K562 (cell line): ENCODE measurements at regions not wholly inside any gene's neighbourhood (a gene's known extent, or its start where the extent isn't known, plus 50 kb on each side); places are given as distances from the start of the nearest gene placed in this dataset.

Experiments
- ATAC-seq: fragments of 200-7000 bp; cut with Tn5 transposase; 3 replicates; pipeline ENCODE4 v1.9.1; 2020; ENCODE audit warnings: moderate library complexity
- BruUV-seq: library from RNA; stranded (reverse); fragments of 400-500 nt; replicated peaks from 2 replicates; lab custom pipeline; 2021; lab: Mats Ljungman, UMichigan
- CTCF ChIA-PET: fragments of 300-600 bp; formaldehyde crosslinking; extraction: SDS; loops from one replicate; lab custom pipeline; 2021; ENCODE audit warnings: low intra/inter-chr PET ratio; lab: Yijun Ruan, JAX
- POLR2A ChIA-PET: fragments of 300-600, 350-650 bp; sonication (Branson Sonifier 250); formaldehyde crosslinking; extraction: SDS; loops from one replicate; lab custom pipeline; 2021; ENCODE audit warnings: antibody characterized with exemption, inconsistent platforms; lab: Yijun Ruan, JAX
- DNase-seq, 4 experiments: peaks; one replicate each; pipeline versions ENCODE4 v3.0.0 to v3.0.0-alpha.2; 2011 to 2018; ENCODE audit warnings: low spot score in 3 of 4, mixed read lengths in 3 of 4; ENCODE audit errors: extremely low read depth in 1 of 4
- FAIRE-seq: peaks from 2 replicates; lab custom pipeline; 2011; peaks lifted over from hg19 to GRCh38; lab: Jason Lieb, UNC
- H2AFZ ChIP-seq: 2 replicates; pipeline ENCODE4 v1.6.0; 2011; ENCODE audit warnings: low read depth, low read length, control low read depth, inconsistent platforms
- H3K27ac ChIP-seq: fragments of 200-600 bp; 3 replicates; pipeline ENCODE4 v1.8.0; 2011; ENCODE audit warnings: low read depth, mild to moderate bottlenecking, control low read depth, inconsistent platforms, low read length, moderate library complexity, mixed read lengths; ENCODE audit errors: extremely low read depth
- H3K27me3 ChIP-seq, 2 experiments: fragments of 300-600 bp in 1 of 2; 2 replicates in 1 of 2; 3 replicates in 1 of 2; pipeline versions ENCODE4 v1.6.0 to v1.8.0; 2011; ENCODE audit warnings: inconsistent platforms in 2 of 2, low read length in 2 of 2, mild to moderate bottlenecking in 1 of 2, mixed read lengths in 1 of 2, moderate library complexity in 1 of 2; ENCODE audit not compliant: control insufficient read depth in 2 of 2, insufficient read depth in 2 of 2
- H3K36me3 ChIP-seq: fragments of 300-600 bp; 3 replicates; pipeline ENCODE4 v1.8.0; 2011; ENCODE audit warnings: mild to moderate bottlenecking, low read length, inconsistent platforms; ENCODE audit not compliant: control insufficient read depth, insufficient read depth
- H3K4me1 ChIP-seq, 2 experiments: fragments of 200-600 bp in 1 of 2; replicated peaks in 1 of 2; 2 replicates in 1 of 2; 3 replicates in 1 of 2; pipeline versions ENCODE4 v1.5.1 to v1.8.0; 2011; ENCODE audit warnings: inconsistent platforms in 2 of 2, low read length in 2 of 2, mild to moderate bottlenecking in 1 of 2, mixed read lengths in 1 of 2, moderate library complexity in 1 of 2; ENCODE audit not compliant: control insufficient read depth in 2 of 2, insufficient read depth in 2 of 2
- H3K4me2 ChIP-seq: 2 replicates; pipeline ENCODE4 v1.6.1; 2011; ENCODE audit warnings: low read length, control low read depth, inconsistent platforms, mixed read lengths; ENCODE audit not compliant: insufficient read depth
- H3K4me3 ChIP-seq: fragments of 200-600 bp; sonication (generic), shearing (Covaris generic); 2 replicates; pipeline ENCODE4 v1.5.1; 2016; ENCODE audit warnings: control low read depth, inconsistent platforms
- H3K79me2 ChIP-seq: fragments of 200-600 bp; 3 replicates; pipeline ENCODE4 v1.8.0; 2011; ENCODE audit warnings: low read length, inconsistent platforms; ENCODE audit not compliant: control insufficient read depth, insufficient read depth
- H3K9ac ChIP-seq, 2 experiments: 2 replicates each; pipeline versions ENCODE4 v1.6.0 to v1.6.1; 2011; ENCODE audit warnings: low read depth in 2 of 2, low read length in 2 of 2, control low read depth in 1 of 2, inconsistent platforms in 1 of 2, mild to moderate bottlenecking in 1 of 2, mixed read lengths in 1 of 2; ENCODE audit not compliant: insufficient read depth in 1 of 2
- H3K9me1 ChIP-seq: one replicate; pipeline ENCODE4 v1.6.0; 2011; ENCODE audit warnings: inconsistent platforms, mild to moderate bottlenecking, low read length, moderate library complexity; ENCODE audit not compliant: control insufficient read depth, insufficient read depth
- H3K9me3 ChIP-seq: replicated peaks from 2 replicates; pipeline ENCODE4 v1.5.1; 2011; ENCODE audit warnings: low read depth, low read length, inconsistent platforms; ENCODE audit not compliant: control insufficient read depth, insufficient read depth
- H4K20me1 ChIP-seq: replicated peaks from 2 replicates; pipeline ENCODE4 v1.6.1; 2011; ENCODE audit warnings: low read length, inconsistent platforms, mixed read lengths; ENCODE audit not compliant: control insufficient read depth, insufficient read depth
- ARHGAP35 ChIP-seq: fragments of 450-650 bp; IDR thresholded peaks from 2 replicates; pipeline ENCODE4 v1.6.1; 2018; ENCODE audit not compliant: partially characterized antibody
- BCOR ChIP-seq: fragments of 450-650 bp; IDR thresholded peaks from 2 replicates; pipeline ENCODE4 v1.6.1; 2016
- EP400 ChIP-seq: fragments of 450-650 bp; IDR thresholded peaks from 2 replicates; pipeline ENCODE4 v1.6.1; 2017; ENCODE audit warnings: antibody characterized with exemption, mild to moderate bottlenecking, moderate library complexity
- KDM1A ChIP-seq, 2 experiments: fragments of 450-650 bp; IDR thresholded peaks; 2 replicates each; pipeline ENCODE4 v1.6.1; 2016; ENCODE audit warnings: mild to moderate bottlenecking in 2 of 2
- LARP7 ChIP-seq: fragments of 450-650 bp; IDR thresholded peaks from 2 replicates; pipeline ENCODE4 v1.6.1; 2016
- MAFF ChIP-seq: IDR thresholded peaks from 2 replicates; pipeline ENCODE4 v1.6.1; 2012; ENCODE audit warnings: low read length, improper control_type of control experiment
- MED1 ChIP-seq: sonication (generic); formaldehyde crosslinking; IDR thresholded peaks from 2 replicates; pipeline ENCODE4 v1.8.1; 2023; ENCODE audit warnings: missing genetic modification reagents, borderline replicate concordance
- NFE2 ChIP-seq: IDR thresholded peaks from 2 replicates; pipeline ENCODE4 v1.6.1; 2014; ENCODE audit warnings: antibody characterized with exemption, low read depth
- PHF20 ChIP-seq: fragments of 450-650 bp; IDR thresholded peaks from 2 replicates; pipeline ENCODE4 v1.6.1; 2018; ENCODE audit not compliant: partially characterized antibody
- RBM25 ChIP-seq: fragments of 200-400 bp; formaldehyde crosslinking; IDR thresholded peaks from 2 replicates; pipeline ENCODE4 v1.6.1; 2018; ENCODE audit warnings: low read length, low read depth, moderate library complexity; ENCODE audit not compliant: severe bottlenecking
- SRSF3 ChIP-seq: fragments of 200-400 bp; formaldehyde crosslinking; IDR thresholded peaks from 2 replicates; pipeline ENCODE4 v1.6.1; 2016; ENCODE audit warnings: mild to moderate bottlenecking, low read length, moderate library complexity; ENCODE audit not compliant: insufficient read depth
- TCF7 ChIP-seq: sonication (generic); IDR thresholded peaks from 2 replicates; pipeline ENCODE4 v1.6.1; 2016; ENCODE audit warnings: antibody characterized with exemption, borderline replicate concordance
- ZBTB17 ChIP-seq: fragments of 450-650 bp; formaldehyde crosslinking; IDR thresholded peaks from 2 replicates; pipeline ENCODE4 v1.4.0; 2020; ENCODE audit warnings: mild to moderate bottlenecking
- ZFP36 ChIP-seq: fragments of 150-350 bp; IDR thresholded peaks from 2 replicates; pipeline ENCODE4 v1.6.1; 2018; ENCODE audit warnings: low read length, low read depth; ENCODE audit not compliant: partially characterized antibody
- ZNF197 ChIP-seq: fragments of 200-800 bp; sonication (Bioruptor generic); IDR thresholded peaks from 2 replicates; pipeline ENCODE4 v1.6.1; 2016; ENCODE audit warnings: low read depth, missing genetic modification characterization, missing compliant biosample characterization
- ZNF655 ChIP-seq: fragments of 250-450 bp; sonication (Bioruptor Pico); IDR thresholded peaks from 2 replicates; pipeline ENCODE4 v1.5.0; 2021
- WGBS: fragments of 100-300 bp; shearing (Covaris generic); methylation state at CpG from one replicate; pipeline ENCODE4 v1.1.6; 2016; ENCODE audit warnings: low coverage, mixed read lengths; ENCODE audit not compliant: insufficient coverage; ENCODE audit errors: missing lambda C conversion rate; 5-methylcytosine and 5-hydroxymethylcytosine counted together
- in situ Hi-C: fragments of 300-500 bp; cut with MboI; formaldehyde crosslinking; loops from 4 replicates; pipeline ENCODE4 v1.15.0; 2018; ENCODE audit warnings: inconsistent platforms, mixed read lengths
- intact Hi-C: fragments of 100-400 bp; cut with micrococcal nuclease; formaldehyde crosslinking; loops from 2 replicates; pipeline ENCODE4 v1.14.2; 2022

DNA sequence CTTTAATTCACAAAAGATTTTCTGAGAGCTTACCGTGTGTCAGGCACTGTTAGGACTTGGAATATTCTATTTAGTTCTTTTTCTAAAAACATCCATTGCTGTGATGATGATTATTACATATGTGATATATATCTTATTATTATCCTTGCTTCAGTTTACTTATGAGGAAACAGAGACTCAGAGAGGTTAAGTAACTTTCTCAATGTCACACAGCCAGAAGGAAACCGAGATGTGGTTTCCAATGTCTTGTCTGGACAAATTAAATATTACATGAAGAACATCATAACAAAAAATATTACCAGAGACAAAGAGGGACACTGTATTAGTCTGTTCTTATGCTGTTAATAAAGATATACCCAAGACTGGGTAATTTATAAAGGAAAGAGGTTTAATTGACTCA is 125.5 kb upstream of the DAP start:
- no peaks in the 10 kb centered on the region for H3K79me2 ChIP-seq
- ChIA-PET CTCF (no interaction called here), POLR2A (interaction anchor here (0.6 kb wide), 1 partner anchor 160 kb away, joined by 3 read pairs; no protein-coding TSS in a partner anchor)
- H3K36me3 ChIP-seq = no peaks in the 10 kb centered on the region
- intact Hi-C loops (no loop called here), in situ Hi-C loops (no loop called here)
- H3K9ac ChIP-seq = no peak overlapping the region
- no peak overlapping the region for H2AFZ ChIP-seq
- peaks cover 21 to 25% of the 10 kb centered on the region in 2 experiments for H3K27me3 ChIP-seq
- no peaks in the 10 kb centered on the region for H4K20me1 ChIP-seq
- FAIRE-seq (no peak), ATAC-seq (no peak), DNase-seq (no peak)
- TF ChIP-seq KDM1A (IDR thresholded peaks at IDR 0.05) = 0 out of 4 replicates have a peak, but pooled peaks of 1 of the 2 experiments have one; percentile 13
- TF ChIP-seq ZFP36 = peak; percentile 60
- no peak for TF ChIP-seq NFE2
- TF ChIP-seq BCOR = 0 out of 2 replicates have a peak, but pooled peaks have one; percentile 30
- TF ChIP-seq RBM25 = peak; percentile 86
- TF ChIP-seq MED1 (CRISPR knock-in tag) = no peak
- no peak for TF ChIP-seq ZBTB17 (CRISPR knock-in tag)
- H3K9me3 ChIP-seq = no peaks in the 10 kb centered on the region
- no peaks in the 10 kb centered on the region for H3K4me1 ChIP-seq
- H3K4me3 ChIP-seq = no peak overlapping the region
- no TSS peak for BruUV-seq
- H3K27ac ChIP-seq = no peak overlapping the region
- 0% methylated on average over 2 of the region's 2 CpGs for WGBS
- no peak overlapping the region for H3K4me2 ChIP-seq
- no peaks in the 10 kb centered on the region for H3K9me1 ChIP-seq

GRCh38 chr5:10885026-10885425 is 124.0 kb upstream of the DAP start:
- no peaks in the 10 kb centered on the region for H3K9me3 ChIP-seq
- no peaks in the 10 kb centered on the region for H4K20me1 ChIP-seq
- H3K4me2 ChIP-seq = no peak overlapping the region
- no peak for ATAC-seq
- intact Hi-C loops = no loop called here
- no peak overlapping the region for H3K4me3 ChIP-seq
- no peaks in the 10 kb centered on the region for H3K79me2 ChIP-seq
- H3K27ac ChIP-seq = no peak overlapping the region
- POLR2A ChIA-PET = no interaction called here
- in situ Hi-C loops = no loop called here
- FAIRE-seq = no peak
- CTCF ChIA-PET = interaction anchor here (0.6 kb wide), 1 partner anchor 760 kb away, joined by 3 read pairs; no protein-coding TSS in a partner anchor
- H3K27me3 ChIP-seq = peaks cover 25% of the 10 kb centered on the region in 2 experiments
- DNase-seq = no peak
- H3K36me3 ChIP-seq = no peaks in the 10 kb centered on the region
- H3K9me1 ChIP-seq = no peaks in the 10 kb centered on the region
- no peak overlapping the region for H3K9ac ChIP-seq
- 2% methylated on average over 6 of the region's 6 CpGs for WGBS
- no peaks in the 10 kb centered on the region for H3K4me1 ChIP-seq
- no TSS peak for BruUV-seq
- H2AFZ ChIP-seq = no peak overlapping the region
- TF ChIP-seq ARHGAP35 (no peak), TCF7 (no peak), LARP7 (no peak), SRSF3 (no peak), ZNF655 (CRISPR knock-in tag) (no peak), PHF20 (no peak), EP400 (no peak), ZNF197 (CRISPR knock-in tag) (no peak), MAFF (no peak)
